ENCODE measurements at regions not wholly inside any gene's neighbourhood (a gene's known extent, or its start where the extent isn't known, plus 50 kb on each side); places are given as distances from the start of the nearest gene placed in this dataset.

- no peak for DNase-seq
Measured at GRCh38 chr13:30845297-30846214, 60.5 kb upstream of the MEDAG start.

DNA sequence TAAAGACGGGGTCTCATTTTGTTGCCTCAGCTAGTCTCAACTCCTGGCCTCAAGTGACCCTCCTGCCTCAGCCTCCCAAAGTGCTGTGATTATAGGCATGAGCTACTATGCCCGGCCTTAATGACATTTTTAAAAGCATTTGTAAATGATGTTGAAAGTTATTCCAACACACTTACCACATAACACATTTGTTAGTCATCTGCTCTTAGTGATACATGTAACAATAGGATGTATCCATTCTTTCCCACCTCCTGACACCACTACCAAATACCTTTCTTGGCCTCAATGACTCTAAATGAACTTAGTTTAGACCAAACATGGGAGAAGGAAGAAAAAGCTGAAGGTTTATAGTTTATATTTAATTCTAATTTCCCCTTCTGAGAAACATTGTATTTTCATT lies 59.8 kb upstream of the MEDAG start:
- DNase-seq: no peak

- no peak for DNase-seq
Measured at GRCh38 chr13:30846866-30847265, 59.2 kb upstream of the MEDAG start.

- peak; percentile 29 for DNase-seq
Measured at GRCh38 chr13:30847650-30848307, 58.3 kb upstream of the MEDAG start.

- DNase-seq: no peak
Measured at GRCh38 chr13:30848332-30849027, 57.6 kb upstream of the MEDAG start.

- no peak for DNase-seq
Measured at GRCh38 chr13:30849611-30850010, 56.5 kb upstream of the MEDAG start.

DNA sequence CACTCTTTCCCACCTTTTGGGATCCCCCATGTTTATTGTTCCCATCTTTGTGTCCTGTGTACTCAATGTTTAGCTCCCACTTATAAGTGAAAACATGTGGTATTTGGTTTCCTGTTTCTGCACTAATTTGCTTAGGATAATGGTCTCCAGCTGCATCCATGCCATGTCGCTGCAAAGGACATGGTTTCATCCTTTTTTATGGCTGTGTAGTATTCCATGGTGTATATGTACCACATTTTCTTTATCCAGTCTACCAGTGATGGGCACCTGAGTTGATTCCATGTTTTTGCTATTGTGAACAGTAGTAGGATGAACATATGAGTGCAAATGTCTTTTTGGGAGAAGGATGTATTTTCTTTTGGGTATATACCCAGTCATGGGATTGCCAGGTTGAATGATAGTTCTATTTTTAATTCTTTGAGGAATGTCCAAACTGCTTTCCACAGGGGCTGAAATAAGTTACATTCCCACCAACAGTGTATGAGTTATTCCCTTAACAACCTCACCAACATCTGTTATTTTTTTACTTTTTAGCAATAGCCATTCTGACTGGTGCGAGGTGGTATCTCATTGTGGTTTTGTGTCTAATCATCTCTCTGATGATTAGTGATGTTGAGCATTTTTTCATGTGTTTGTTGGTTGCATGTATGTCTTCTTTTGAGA lies 55.7 kb upstream of the MEDAG start:
- no peak for DNase-seq

GRCh38 chr13:30850867-30851211 lies 55.2 kb upstream of the MEDAG start:
- DNase-seq: no peak

DNA sequence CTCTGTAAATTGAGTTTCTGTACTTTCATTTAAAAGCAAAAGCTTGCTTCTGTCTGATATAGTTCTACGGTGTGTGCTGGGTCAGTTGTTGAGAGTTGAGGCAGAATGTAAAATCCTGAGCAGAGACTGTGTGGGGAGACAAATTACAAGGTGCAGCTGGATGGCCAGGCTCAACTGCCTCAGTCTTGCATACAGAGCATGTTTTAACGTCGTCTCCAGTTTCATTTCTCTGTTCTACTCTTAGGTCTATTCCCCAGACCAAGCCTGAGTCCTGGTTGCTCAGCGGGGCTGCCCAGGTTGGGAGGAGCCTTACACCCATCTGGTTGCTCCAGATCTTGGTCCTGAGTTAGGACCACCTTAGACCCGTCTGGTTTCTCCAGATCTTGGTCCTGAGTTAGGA lies 54.4 kb upstream of the MEDAG start:
- no peak for DNase-seq

DNA sequence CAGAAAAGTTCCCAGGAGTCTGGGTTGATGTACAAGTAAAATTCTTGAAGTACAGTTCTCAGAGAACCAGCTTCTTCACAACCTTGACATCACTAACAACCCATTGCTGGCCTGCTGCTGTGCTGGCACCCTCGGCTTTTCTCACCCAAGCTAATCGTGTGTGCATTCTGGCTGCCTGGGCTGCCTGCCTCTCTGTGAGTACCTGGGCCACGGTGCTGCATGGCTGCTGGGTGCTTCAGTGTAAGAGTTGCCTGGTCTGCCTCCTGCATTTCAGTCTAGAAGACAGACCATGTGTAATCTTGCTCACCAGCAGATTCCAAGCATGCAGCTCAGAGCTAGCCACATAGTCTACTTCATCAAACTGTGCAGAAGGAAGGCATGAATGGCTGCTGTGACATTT lies 50.5 kb upstream of the MEDAG start:
- DNase-seq: peak; percentile 27

DNA sequence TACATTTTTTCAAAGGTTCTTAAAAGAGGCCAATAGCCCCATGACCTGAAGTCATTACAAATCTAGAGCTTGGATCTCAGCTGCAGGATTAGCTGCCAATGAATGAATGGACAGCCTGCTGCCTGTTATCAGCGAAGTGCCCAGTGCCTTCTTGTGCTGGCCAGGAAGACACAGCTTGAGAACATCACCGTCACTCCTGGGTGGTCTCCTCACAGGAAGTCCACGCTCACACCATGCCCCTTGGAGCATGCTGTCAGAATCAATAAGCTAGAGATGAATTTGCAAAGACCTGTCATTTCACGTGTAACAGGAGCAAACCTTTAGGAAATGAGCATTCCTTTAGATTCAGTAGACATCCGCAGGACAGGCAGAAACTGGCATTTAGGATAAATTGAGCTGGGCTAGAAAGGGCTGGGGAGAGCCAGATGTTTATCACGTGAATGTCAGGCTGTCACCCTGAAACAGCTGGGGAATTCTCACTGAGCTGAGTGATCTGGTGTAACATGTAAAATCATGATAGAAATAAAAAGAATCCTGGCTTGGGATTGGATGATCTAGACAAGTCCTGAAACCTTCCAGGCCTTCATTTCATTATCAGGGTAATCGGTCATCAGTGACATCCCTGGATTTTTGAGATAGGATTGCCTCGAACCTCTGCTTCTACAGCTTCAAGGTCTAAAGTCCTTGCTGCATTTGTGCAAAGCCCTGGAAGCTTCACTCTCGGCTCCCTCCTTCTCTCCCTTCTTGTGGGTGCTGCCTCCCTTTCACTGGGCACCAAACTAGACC lies 49.9 kb upstream of the MEDAG start:
- DNase-seq: peak; percentile 31

Data from retina (tissue), 1 donor.